Liver (tissue), 3 donors: ENCODE measurements at regions not wholly inside any gene's neighbourhood (a gene's known extent, or its start where the extent isn't known, plus 50 kb on each side); places are given as distances from the start of the nearest gene placed in this dataset.

ENCODE experiments used
- CTCF ChIP-seq: fragments of 150-350 bp; IDR thresholded peaks from 2 replicates; pipeline ENCODE4 v1.5.1; 2017; ENCODE audit warnings: improper control_type of control experiment, low read depth, low read length; ENCODE audit not compliant: missing input control
- EGR1 ChIP-seq, 2 donors: IDR thresholded peaks; 2 replicates each; pipeline ENCODE4 v1.6.1; 2016 to 2018; ENCODE audit warnings: antibody characterized with exemption in 2 of 2, low read depth in 2 of 2
- FOXA1 ChIP-seq: IDR thresholded peaks from 2 replicates; pipeline ENCODE4 v1.6.1; 2016; ENCODE audit warnings: antibody characterized with exemption
- JUND ChIP-seq, 2 donors: IDR thresholded peaks; 2 replicates each; pipeline ENCODE4 v1.6.1; 2016; ENCODE audit warnings: antibody characterized with exemption in 2 of 2
- RXRA ChIP-seq, 2 donors: IDR thresholded peaks; 2 replicates each; pipeline ENCODE4 v1.6.1; 2017 to 2018; ENCODE audit warnings: antibody characterized with exemption in 2 of 2, mild to moderate bottlenecking in 1 of 2
- donor health status: healthy.
- donor health status: healthy.

DNA sequence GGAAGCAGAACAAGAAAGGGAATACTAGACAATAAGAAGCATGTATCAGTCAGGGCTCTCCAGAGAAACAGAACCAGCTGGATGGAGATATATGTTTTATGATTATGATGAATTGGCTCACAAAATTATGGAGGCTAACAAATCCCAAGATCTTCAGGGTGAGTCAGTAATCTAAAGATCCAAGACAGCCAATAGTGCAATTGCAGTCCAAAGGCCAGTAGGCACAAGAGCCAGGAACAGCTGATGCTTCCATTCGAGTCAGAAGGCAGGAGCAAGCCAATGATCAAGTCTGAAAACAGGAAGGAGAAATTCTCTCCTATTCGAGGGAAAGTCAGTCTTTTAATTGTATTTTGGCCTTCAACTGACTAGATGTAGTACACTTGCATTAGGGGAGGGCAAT lies 164.9 kb upstream of the ST8SIA2 start:
- no peak for TF ChIP-seq CTCF
- TF ChIP-seq JUND (IDR thresholded peaks at IDR 0.05) = no peak
- no peak for TF ChIP-seq FOXA1
- TF ChIP-seq RXRA (IDR thresholded peaks at IDR 0.05) = no peak
- TF ChIP-seq EGR1 (IDR thresholded peaks at IDR 0.05; ENCODE audit: low read depth in 2 of 2) = no peak
